ENCODE measurements at regions not wholly inside any gene's neighbourhood (a gene's known extent, or its start where the extent isn't known, plus 50 kb on each side); places are given as distances from the start of the nearest gene placed in this dataset.

DNA sequence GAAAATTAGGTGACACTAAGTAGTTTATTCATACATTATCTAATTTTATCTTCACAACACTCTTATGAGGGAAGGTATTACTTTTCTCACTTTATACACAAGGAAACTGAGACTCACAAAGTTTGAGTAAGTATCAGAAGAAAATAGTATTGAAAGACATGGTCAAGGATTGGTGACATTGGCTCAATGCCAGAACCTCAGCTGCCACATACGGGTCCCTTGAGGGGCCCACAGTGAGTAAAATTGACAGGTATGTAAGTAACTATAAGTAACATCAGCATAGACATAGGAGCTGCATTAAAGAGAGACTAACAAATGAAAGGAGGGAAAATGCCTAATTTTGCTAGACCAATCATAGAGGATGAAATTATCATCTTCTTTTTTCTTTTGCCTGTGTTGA is 134.1 kb downstream of the COX18 start:
- intact Hi-C loops (cut with micrococcal nuclease), result no loop called here

More for the DNA sequence above, 134.1 kb downstream of the COX18 start:
- TF ChIP-seq POLR2AphosphoS5 (IDR thresholded peaks at IDR 0.05; ENCODE audit: insufficient read depth, low read depth, low read length) (no peak), POLR2A (IDR thresholded peaks at IDR 0.05; ENCODE audit: low read depth, low read length) (no peak), MYC (IDR thresholded peaks at IDR 0.05; ENCODE audit: low read depth, low read length) (no peak), EZH2 (IDR thresholded peaks at IDR 0.05; ENCODE audit: borderline replicate concordance, low read depth, low read length, severe bottlenecking) (no peak), JUN (IDR thresholded peaks at IDR 0.05; ENCODE audit: borderline replicate concordance, insufficient read depth, insufficient read length, low read depth) (no peak), GATA2 (IDR thresholded peaks at IDR 0.05; ENCODE audit: insufficient read depth, insufficient read length, low read depth, low read length) (no peak), FOS (IDR thresholded peaks at IDR 0.05; ENCODE audit: borderline replicate concordance, insufficient read depth, low read length) (no peak)
- TF ChIP-seq, protein P1, sequence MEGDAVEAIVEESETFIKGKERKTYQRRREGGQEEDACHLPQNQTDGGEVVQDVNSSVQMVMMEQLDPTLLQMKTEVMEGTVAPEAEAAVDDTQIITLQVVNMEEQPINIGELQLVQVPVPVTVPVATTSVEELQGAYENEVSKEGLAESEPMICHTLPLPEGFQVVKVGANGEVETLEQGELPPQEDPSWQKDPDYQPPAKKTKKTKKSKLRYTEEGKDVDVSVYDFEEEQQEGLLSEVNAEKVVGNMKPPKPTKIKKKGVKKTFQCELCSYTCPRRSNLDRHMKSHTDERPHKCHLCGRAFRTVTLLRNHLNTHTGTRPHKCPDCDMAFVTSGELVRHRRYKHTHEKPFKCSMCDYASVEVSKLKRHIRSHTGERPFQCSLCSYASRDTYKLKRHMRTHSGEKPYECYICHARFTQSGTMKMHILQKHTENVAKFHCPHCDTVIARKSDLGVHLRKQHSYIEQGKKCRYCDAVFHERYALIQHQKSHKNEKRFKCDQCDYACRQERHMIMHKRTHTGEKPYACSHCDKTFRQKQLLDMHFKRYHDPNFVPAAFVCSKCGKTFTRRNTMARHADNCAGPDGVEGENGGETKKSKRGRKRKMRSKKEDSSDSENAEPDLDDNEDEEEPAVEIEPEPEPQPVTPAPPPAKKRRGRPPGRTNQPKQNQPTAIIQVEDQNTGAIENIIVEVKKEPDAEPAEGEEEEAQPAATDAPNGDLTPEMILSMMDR (IDR thresholded peaks at IDR 0.05; ENCODE audit: extremely low read depth in 1 of 2, insufficient read depth in 1 of 2, low read depth in 1 of 2, low read length in 2 of 2), result no peak
- TF ChIP-seq, protein P2, sequence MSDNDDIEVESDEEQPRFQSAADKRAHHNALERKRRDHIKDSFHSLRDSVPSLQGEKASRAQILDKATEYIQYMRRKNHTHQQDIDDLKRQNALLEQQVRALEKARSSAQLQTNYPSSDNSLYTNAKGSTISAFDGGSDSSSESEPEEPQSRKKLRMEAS (IDR thresholded peaks at IDR 0.05; ENCODE audit: insufficient read depth, insufficient read length), result no peak
- H3K9me1 ChIP-seq (replicated peaks; ENCODE audit: control insufficient read depth, extremely low read depth, insufficient read depth, low read length), result no peaks in the 10 kb centered on the region
- no peak overlapping the region for H3K4me3 ChIP-seq (replicated peaks in 1 of 3; ENCODE audit: insufficient read depth in 1 of 3, low read depth in 1 of 3, low read length in 3 of 3)
- H3K4me1 ChIP-seq (ENCODE audit: control insufficient read depth, extremely low read depth, insufficient read depth, low read length), result no peaks in the 10 kb centered on the region
- DNase-seq (ENCODE audit: low read depth, low spot score) (no peak), FAIRE-seq (no peak)
- no peak overlapping the region for H3K4me2 ChIP-seq (ENCODE audit: insufficient read depth, low read length)
- H3K27ac ChIP-seq (ENCODE audit: insufficient read depth, low read depth, low read length), result no peak overlapping the region
- POLR2A ChIA-PET, result no interaction called here
- no peaks in the 10 kb centered on the region for H3K27me3 ChIP-seq (ENCODE audit: control insufficient read depth in 2 of 2, insufficient read depth in 2 of 2, low read length in 2 of 2)
- dilution Hi-C loops (cut with MboI; ENCODE audit: extremely low pct_ligation_motif_present, low sequenced_read_pairs), result no loop called here
- H3K9ac ChIP-seq (replicated peaks; ENCODE audit: extremely low read depth, insufficient read depth, low read length), result no peak overlapping the region
- BruUV-seq (replicated peaks), result no TSS peak
- H3K79me2 ChIP-seq (ENCODE audit: control insufficient read depth, insufficient read depth, low read length), result no peaks in the 10 kb centered on the region
- CTCF ChIA-PET, result interaction anchor here (1.3 to 1.4 kb wide), 2 partner anchors 10 to 13 kb away, joined by 3 to 4 read pairs; no protein-coding TSS in a partner anchor
- H3K9me3 ChIP-seq (replicated peaks; ENCODE audit: control insufficient read depth, insufficient read depth, low read length), result no peaks in the 10 kb centered on the region
- H2AFZ ChIP-seq (ENCODE audit: low read depth, low read length), result no peak overlapping the region
- H3K36me3 ChIP-seq (ENCODE audit: control insufficient read depth in 2 of 2, extremely low read depth in 1 of 2, insufficient read depth in 2 of 2, low read length in 2 of 2), result no peaks in the 10 kb centered on the region
- H4K20me1 ChIP-seq (replicated peaks; ENCODE audit: control insufficient read depth, extremely low read depth, insufficient read depth, low read length), result no peaks in the 10 kb centered on the region
